GM18508 (cell line): ENCODE measurements at regions not wholly inside any gene's neighbourhood (a gene's known extent, or its start where the extent isn't known, plus 50 kb on each side); places are given as distances from the start of the nearest gene placed in this dataset.
"Not testable (repeated sequence)": the region's sequence is repeated elsewhere in the genome, so short reads cannot be mapped to it uniquely, and the experiment has no call there.

ENCODE experiments used
- ATAC-seq: cut with Tn5 transposase; IDR thresholded peaks from one replicate; pipeline ENCODE4 v1.9.1; 2021; ENCODE audit warnings: moderate number of reproducible peaks; ENCODE audit not compliant: insufficient read depth, unreplicated experiment

- ATAC-seq = no peak
Measured at GRCh38 chr9:82732928-82733327, 330.0 kb downstream of the RASEF start.

GRCh38 chr9:82736126-82736525 lies 326.8 kb downstream of the RASEF start:
- no peak for ATAC-seq

- no peak for ATAC-seq
Measured at GRCh38 chr9:82736701-82737100, 326.2 kb downstream of the RASEF start.

GRCh38 chr9:82745919-82746318 lies 317.0 kb downstream of the RASEF start:
- no peak for ATAC-seq

- ATAC-seq = no peak
Measured at GRCh38 chr9:82750411-82750913, 312.5 kb downstream of the RASEF start.

- ATAC-seq = no peak
Measured at GRCh38 chr9:82757924-82758323, 305.0 kb downstream of the RASEF start.

GRCh38 chr9:82761027-82761426 lies 301.9 kb downstream of the RASEF start:
- no peak for ATAC-seq

GRCh38 chr9:82761956-82762355 lies 301.0 kb downstream of the RASEF start:
- ATAC-seq = no peak

- no peak for ATAC-seq
Measured at GRCh38 chr9:82763656-82764055, 299.3 kb downstream of the RASEF start.

- no peak for ATAC-seq
Measured at GRCh38 chr9:82764061-82764668, 298.8 kb downstream of the RASEF start.

GRCh38 chr9:82774707-82775231 lies 288.2 kb downstream of the RASEF start:
- not testable (repeated sequence) for ATAC-seq

GRCh38 chr9:82776508-82776907 lies 286.4 kb downstream of the RASEF start:
- no peak for ATAC-seq

- ATAC-seq = no peak
Measured at GRCh38 chr9:82777366-82777765, 285.6 kb downstream of the RASEF start.

GRCh38 chr9:82778923-82779322 lies 284.0 kb downstream of the RASEF start:
- not testable (repeated sequence) for ATAC-seq

- ATAC-seq = no peak
Measured at GRCh38 chr9:82780017-82780416, 282.9 kb downstream of the RASEF start.

- ATAC-seq = no peak
Measured at GRCh38 chr9:82781921-82782392, 281.0 kb downstream of the RASEF start.

- no peak for ATAC-seq
Measured at GRCh38 chr9:82783045-82783444, 279.9 kb downstream of the RASEF start.

GRCh38 chr9:82784589-82784988 lies 278.4 kb downstream of the RASEF start:
- ATAC-seq = no peak

GRCh38 chr9:82789155-82789824 lies 273.7 kb downstream of the RASEF start:
- no peak for ATAC-seq

GRCh38 chr9:82790875-82791274 lies 272.1 kb downstream of the RASEF start:
- ATAC-seq = no peak

GRCh38 chr9:82791692-82792091 lies 271.2 kb downstream of the RASEF start:
- ATAC-seq = no peak

- no peak for ATAC-seq
Measured at GRCh38 chr9:82797534-82797933, 265.4 kb downstream of the RASEF start.
